HG03469 (cell line): ENCODE measurements at regions not wholly inside any gene's neighbourhood (a gene's known extent, or its start where the extent isn't known, plus 50 kb on each side); places are given as distances from the start of the nearest gene placed in this dataset.

ENCODE experiments used
- ATAC-seq: cut with Tn5 transposase; IDR thresholded peaks from one replicate; pipeline ENCODE4 v1.9.1; 2021; ENCODE audit warnings: mild to moderate bottlenecking, moderate library complexity, moderate number of reproducible peaks; ENCODE audit not compliant: unreplicated experiment

DNA sequence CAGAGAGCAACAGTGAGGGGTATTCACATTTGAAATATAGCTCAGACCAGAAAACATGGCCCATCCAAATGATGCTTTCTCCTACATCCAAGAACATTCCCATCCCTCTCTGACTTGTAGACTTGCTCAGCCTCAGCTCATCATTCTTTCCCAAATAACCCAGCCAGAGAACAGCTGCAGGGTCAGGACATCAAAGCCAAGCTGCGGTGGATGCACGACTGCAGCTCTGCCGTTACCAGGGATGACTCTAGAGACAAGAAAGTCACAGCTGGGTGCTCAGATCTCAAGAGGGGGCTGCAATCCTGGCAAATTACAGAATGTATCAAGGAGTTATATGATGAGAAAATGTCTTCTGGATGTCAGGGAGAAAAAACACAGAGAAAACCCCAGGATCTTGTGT lies 944.3 kb downstream of the NTRK3 start:
- ATAC-seq, result no peak

DNA sequence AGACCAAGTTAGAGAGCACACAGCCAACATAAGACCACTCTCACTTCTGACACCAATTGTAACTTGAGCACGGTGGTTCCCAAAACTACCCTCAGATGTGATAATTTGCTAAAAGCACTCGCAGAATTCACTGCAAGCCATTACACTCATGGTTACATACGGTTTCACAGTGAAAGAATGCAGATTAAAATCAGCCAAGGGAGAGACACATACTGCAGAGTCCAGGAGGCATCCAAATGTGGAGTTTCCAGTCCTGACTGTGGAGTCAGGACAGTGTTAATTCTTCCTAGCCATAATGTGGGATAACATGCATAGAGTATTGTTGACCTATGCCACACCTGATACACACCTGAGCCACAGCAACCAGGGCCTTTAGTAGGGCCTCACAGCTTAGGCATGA lies 956.4 kb downstream of the NTRK3 start:
- no peak for ATAC-seq

DNA sequence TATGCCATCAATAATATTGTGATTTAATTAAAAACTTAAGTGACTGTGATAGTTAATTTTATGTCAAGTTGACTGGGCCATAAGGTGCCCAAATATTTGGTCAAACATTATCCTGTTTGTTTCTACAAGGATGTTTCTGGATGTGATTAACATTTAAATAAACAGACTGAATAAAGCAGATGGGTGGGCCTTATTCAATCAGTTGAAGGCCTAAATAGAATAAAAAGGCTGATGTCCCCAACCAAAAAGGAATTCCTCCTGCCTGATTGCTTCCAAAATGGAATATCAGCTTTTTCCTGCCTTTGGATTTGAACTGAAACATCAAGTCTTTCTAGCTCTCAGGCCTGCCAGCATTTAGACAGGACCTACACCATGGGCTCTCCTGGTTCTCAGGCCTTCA lies 961.7 kb downstream of the NTRK3 start:
- no peak for ATAC-seq

DNA sequence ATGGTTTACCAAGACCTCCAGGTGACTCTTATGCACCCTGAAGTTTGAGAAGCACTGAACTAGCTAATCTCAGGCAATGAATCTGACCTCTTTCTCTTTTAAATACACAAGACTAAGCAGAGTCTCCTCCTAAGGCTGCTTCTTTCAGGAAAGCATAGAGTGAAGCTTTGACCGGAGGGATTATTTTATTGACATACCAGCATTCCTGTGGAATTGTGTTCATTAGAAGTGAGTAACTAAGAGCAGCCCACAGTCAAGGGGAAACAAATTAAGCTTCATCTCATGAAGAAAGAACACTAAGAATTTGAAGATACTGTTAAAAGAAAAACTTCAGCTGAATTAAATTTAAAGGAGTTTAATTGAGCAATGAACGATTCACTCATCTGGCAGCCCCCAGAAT lies 963.5 kb downstream of the NTRK3 start:
- ATAC-seq, result no peak

DNA sequence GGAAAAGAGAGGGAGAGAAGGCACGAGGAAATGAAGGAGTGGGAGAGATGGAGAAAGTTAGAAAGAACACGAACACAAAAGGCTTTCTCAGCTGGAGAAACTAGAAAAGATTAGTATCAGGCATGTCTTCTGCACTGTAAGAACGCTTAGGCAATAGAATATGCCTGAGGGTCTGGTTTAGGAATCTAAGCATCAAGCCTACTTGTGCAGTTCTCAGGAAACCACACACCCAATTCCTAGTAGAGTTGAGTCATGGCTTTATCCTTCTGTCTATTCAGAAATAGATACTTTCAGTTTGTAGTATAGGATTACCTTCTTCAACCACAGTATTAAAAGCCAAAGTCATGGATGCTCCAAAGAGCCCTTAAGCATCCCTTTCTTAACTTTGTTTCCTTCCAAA lies 969.4 kb downstream of the NTRK3 start:
- no peak for ATAC-seq

DNA sequence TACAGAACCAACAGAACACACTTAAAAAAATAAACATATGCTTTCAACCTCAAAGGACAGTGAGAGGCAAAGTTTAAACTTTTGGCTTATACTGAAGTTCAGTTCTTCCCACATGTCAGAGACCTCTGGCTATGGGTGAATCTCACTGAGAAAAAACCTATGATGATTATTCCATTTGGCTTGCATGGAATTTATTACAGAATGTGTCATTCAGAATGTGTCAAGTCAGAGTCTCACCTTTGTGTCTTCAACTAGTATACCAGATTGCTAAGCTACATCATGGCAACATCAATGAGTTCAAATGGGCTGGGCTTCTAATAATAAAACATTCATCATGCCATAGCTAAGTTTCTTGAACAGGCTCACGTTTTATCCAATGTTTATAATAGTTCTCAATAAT lies 987.0 kb downstream of the NTRK3 start:
- ATAC-seq, result no peak

DNA sequence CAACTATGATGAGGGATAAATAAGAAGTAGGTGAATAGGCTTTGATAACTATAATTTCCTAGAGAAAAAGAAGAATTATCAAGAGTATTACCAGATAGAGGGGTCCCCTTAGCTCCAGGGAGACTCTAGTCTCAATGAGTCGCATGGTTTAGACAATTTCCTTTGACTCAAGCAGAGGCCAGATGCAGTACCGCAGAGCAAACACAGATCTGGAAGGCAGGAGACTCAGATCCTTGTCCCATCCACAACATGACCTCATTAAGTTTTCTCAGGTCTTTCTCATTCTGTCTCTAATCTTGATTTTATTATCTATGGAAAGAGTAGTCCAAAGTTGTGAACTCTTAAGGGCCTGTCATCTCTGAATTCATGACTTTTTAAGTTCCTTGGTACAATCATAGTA lies 987.9 kb downstream of the NTRK3 start:
- no peak for ATAC-seq

DNA sequence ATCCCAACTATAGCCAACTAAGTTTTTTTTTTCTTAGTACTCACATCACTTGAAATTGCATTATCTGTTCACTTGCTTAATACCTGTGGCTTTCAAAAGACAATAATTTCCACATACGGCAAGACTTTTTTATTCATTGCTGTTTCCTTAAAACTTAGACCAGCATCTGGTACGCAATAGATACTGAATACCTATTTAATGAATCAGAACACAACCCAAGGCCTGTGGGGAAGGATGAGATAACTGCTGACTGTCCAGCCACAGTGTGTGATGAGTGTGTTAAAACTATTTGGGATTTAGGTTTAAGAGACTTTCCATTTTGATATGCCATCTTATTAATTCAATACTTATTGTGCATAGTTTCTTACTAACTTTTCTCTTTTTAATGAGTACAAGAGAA lies 988.7 kb downstream of the NTRK3 start:
- ATAC-seq, result no peak

DNA sequence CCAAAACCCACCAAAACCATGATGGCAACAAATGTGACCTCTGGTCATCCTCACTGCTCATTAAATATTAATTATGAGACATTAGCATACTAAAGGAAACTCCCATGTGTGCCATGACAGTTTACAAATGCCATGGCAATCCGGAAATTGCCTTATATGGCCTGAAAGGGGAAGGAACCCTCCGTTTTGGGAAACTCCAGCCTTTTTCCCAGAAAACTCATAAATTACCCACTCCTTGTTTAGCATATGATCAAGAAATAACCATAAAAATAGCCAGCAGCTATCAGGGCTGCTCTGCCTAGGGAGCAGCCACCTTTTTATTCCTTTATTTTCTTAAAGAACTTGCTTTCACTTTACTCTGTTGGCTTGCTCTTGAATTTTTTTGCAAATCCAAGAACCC lies 992.7 kb downstream of the NTRK3 start:
- ATAC-seq, result no peak

DNA sequence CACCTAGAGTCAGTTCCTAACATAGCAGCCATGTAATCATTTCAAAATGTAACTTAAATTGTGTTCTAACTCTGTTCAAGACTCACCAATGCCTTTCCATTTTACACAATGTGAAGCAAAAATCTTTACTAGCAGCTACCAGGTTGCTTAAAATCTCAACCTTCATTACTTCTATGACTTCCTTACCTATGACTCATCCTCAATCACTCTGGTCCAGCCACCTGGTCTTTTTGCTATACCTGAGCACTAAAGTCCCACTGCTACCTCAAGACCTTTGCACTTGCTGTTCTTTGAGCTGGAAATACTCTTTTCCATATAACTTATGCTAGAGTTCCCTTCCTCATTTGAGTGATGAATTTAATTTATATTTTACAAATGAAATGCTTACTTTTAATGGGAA lies 993.2 kb downstream of the NTRK3 start:
- no peak for ATAC-seq

DNA sequence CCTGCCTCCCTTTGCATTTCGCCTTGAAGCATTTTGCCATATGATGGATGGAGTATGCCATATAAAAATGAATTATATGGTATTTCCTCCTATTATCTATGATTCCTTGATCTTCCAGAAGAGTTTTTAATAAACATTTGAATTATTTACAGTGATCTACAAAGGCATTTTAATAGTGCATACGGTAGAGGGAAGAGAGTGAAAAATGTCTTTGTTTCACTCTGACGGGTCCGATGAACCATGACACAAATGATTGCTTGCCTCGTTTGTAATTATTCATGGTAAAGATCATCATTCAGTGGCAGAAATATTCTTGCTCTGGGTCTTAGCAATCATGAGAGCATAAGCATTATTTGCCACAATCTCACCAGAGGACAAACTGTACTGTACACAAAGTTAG lies 1010.9 kb downstream of the NTRK3 start:
- no peak for ATAC-seq

DNA sequence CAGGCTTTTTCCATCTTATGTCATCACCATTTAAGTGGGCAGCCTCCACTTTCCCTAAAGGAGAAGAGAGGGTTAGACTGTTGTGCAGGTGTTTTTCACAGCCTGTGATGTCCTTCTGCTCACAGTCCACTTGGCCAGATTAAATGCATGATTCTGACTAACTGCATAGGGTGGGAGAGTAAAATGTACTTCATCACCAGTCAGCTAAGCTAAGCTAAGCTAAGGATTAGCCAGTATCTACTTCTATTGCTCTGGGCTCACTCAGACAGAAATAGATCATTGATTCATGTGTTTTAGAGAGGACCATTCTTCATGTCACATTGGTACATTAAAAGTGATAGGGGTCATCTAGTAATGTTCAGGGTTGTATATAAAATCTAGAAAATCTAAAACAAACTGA lies 1013.1 kb downstream of the NTRK3 start:
- ATAC-seq, result no peak

DNA sequence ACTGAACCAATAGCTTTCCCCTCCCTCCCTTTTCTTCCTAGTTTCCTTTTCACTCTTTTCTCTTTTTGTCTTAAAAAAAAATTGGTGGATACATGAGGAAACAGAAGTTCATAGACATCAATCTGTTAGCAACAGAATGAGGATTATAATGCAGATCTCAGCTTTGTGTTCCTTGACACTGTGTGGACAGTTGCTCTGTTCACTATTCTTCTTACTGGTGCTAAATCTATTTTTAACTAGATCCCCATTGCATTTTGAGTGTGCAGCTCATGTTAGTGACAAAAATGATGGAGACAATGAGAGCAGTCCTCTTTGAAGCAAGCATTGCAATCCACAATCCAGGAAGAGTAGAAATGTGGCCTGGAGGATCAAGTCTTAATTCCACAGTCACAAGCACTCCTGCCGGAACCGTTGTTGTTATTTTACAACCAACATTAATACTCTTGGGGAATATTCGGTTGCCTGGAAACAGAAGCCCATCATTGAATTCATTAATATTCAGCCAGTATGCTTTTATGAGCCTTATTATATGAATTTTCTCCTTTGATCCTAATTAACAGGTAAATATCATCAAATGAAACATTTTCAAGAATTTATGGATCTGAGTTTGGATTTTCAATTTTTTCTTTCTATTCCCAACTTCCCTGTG lies 1016.8 kb downstream of the NTRK3 start:
- ATAC-seq, result no peak

DNA sequence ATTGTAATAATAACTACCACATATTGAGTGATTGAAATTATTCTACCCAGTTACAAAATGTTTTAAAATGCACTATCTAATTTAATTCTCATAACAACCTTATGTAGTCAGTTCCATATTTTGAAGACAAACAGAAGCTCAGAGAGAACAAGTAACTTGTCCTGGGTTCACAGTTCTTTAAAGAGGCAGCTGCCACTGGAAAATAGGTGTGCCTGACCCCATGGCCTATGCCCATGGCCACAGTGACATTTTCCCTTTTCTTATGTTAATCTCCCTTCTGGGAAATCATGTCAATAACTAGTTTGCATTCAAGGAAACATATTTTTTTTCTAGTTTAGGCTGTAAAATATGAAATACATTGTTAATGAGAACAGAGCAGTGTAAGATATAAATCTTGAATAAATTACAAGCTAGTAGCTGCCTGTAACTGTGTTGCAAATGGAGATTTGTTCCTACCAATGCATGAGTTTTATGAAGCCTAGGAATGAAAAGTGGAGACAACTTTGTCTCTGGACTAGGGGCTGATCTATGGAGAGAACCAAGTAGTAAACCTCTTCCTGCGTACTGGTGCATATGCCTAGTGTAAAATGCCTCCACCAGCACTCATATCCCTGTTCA lies 1018.0 kb downstream of the NTRK3 start:
- ATAC-seq, result no peak

DNA sequence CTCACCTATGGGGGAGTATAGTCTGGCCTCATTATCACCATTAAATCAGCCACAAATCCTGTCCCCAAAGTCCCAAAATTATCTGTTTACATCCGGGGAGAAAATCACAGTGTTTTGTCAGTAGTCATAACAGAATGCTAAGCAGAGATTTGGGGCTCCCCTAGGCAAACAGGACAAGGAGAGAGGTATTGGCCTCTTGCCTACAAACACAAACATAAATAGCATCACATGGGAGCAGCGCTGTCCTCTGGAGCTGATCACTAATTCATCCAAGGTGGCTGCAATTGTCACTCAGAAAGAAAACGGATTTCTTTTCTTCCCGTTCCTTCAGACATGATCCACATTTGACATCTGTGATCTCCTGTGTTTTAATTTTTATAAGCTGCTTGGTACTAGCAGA lies 1028.1 kb downstream of the NTRK3 start:
- ATAC-seq, result no peak

DNA sequence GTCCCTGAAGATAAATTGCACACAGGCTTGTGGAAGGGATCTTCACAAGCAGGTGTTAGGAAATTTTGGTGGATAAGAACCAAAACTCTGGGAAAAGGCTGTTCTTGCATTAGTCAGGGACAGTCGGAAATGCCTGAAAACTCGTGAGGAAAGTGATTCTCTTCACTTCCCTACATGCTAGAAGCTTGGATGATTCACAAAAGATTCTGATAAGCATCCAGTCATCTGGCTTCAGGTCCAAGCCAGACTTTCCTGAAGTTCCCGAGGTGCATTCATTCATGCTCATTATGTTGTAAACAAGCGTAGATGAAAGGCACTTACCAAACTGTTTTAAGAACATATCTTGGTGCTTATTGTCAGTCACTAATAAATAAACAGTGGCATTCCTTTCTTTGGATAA lies 1028.7 kb downstream of the NTRK3 start:
- no peak for ATAC-seq

DNA sequence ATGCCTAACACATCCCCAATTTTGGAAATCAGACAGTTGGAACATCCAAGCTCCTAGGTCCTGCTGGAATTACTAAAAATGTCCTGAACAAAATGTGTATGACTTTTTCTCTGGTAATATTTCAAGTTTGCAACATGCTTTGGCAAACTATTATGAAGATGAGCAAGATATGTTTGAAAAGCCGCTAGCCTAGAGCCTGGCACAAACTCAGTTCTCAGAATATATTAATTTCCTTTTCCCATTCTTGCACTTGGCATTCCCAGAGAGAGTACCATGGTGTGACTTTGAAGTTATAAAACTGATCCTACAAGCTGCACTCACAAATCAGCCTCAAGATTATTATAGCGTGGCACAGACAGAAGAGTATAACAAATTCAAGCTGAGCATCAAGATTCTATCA lies 1031.1 kb downstream of the NTRK3 start:
- no peak for ATAC-seq

DNA sequence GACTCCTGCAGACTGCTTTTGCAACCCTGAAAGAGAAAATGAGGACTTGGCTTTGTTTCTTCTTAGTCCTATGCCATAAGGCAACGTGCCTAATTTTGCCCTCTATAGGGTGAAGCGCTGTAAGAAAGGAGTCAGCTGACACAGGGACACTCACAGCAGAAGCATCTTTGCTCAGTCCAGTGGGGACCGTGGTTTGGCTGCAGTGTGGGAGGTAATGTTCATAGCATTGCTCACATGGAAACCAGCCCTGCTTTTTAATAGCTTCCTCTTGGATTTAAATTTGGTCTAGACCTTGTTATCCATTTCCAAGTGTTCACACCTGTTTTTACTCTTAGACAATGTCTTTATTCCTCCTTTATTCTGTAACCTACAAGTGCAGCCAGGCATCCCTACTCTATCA lies 1032.1 kb downstream of the NTRK3 start:
- no peak for ATAC-seq

DNA sequence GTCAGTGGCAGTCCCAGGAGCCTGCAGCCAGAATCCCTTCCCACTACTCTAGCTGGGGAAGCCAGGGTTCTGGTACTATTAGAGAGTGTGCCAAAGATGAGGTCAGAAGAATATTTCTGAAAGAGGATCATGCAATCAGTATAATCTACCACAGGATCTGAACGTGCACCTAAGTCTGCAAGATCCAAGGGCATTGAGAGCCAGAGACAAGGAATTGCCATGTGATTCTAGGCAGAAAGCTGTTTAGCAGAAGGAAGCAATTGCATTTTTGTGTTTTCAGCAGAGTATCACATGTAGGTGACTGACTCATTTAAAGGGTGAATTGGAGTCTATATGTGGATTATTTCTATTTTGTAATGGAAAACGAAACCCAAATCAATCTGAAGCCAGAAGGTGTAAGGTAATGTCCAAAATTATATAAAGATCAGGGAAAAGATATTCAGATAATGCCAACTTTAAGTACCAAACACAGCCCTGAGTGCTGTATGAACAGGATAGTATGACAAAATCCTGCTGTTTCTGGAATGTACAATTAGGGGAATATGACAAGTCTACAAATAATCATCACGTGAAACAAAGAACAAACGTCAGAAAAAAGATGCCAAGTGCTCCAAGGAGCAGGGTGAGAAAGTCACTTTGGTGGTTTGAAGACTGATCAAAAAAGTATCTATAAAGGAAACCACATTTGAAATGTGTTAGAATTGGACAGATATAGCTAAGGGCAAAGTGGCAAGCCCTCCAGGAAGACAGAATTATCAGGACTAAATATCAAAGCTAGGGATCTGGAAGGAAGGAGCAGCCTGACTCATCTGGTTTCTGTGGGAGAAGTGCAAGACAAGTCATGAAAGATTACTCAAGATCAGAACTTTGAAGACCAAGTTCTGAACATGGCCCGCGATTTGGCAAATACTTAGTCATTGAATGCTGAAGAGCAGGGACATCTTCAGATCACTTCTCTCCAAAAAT lies 1036.6 kb downstream of the NTRK3 start:
- ATAC-seq, result no peak

DNA sequence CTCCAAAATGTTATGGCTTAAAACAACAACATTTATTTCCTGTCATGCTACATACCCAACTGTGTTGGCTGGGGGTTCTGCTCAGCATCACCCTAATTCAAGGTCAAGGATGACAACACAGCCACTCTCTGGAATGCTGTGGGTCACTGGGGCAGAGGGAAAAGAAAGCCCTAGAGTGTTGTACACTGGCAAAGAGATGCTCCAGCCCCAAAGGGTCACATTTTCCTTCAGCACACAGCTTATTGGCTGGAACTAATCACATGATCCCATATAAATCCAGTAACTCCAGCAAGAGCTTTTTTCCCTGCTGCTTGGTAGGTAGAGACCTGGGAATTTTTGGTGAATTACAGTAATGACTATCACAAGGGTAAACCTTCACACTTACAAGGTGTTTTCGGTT lies 1041.4 kb downstream of the NTRK3 start:
- no peak for ATAC-seq

DNA sequence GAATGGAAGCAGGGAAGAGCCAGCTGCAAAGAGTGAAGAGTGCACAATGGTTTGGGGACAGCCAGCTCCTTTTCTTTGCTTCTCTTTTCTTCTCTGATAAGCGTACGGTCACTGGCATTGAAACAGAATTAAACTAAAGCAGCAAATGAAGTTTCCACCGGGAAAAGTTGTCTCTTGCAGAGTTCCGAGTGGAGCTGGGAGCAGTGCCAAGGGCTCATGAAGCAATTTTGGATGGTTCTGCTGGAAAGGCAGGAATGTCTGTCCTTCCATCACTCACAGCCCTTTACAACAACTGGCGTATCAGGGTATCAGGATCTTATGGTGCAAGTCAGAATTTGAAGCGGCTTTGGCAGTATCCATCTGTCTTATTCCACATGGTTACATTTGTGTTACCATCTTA lies 1042.9 kb downstream of the NTRK3 start:
- no peak for ATAC-seq

DNA sequence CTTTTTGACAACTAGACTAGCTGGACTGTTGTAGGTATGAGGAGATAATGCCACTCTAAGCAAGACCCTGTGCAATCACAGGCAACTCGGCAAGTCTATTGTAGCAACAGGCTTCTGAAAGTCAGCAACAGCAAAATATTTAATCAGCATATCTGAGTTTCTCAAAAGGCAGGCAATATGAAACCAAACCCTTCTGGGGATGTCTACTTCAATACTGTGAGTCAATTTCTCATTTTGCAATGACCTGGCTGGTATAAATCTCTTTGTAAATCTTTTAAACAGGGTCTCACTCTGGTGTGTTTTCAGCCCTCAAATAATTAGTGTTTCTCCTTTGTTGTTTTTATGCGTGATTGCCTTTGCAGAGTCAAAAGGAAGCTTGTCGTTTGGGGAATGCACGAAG lies 1044.5 kb downstream of the NTRK3 start:
- ATAC-seq, result no peak
